AG20443 (cell line): ENCODE measurements at regions not wholly inside any gene's neighbourhood (a gene's known extent, or its start where the extent isn't known, plus 50 kb on each side); places are given as distances from the start of the nearest gene placed in this dataset.
A peak's percentile ranks its signal among the peaks of the same experiment; 100 is the strongest.

Source experiments
- DNase-seq: peaks from one replicate; pipeline ENCODE4 v3.0.0; 2012; ENCODE audit warnings: low spot score, mixed read lengths

GRCh38 chr10:3987143-3987974 lies 202.3 kb upstream of the KLF6 start:
- DNase-seq, result peak; percentile 48

GRCh38 chr10:3986493-3987142 lies 201.6 kb upstream of the KLF6 start:
- no peak for DNase-seq

GRCh38 chr10:3982746-3983442 lies 197.9 kb upstream of the KLF6 start:
- no peak for DNase-seq

- no peak for DNase-seq
These were observed 196.3 kb upstream of the KLF6 start for GRCh38 chr10:3981300-3981699.

- no peak for DNase-seq
These were observed 195.7 kb upstream of the KLF6 start for GRCh38 chr10:3980660-3981059.

- DNase-seq, result no peak
These were observed 195.1 kb upstream of the KLF6 start for GRCh38 chr10:3980144-3980543.

- DNase-seq, result no peak
These were observed 193.8 kb upstream of the KLF6 start for GRCh38 chr10:3978761-3979160.

- DNase-seq, result no peak
These were observed 193.2 kb upstream of the KLF6 start for GRCh38 chr10:3978174-3978573.

- DNase-seq, result no peak
These were observed 192.8 kb upstream of the KLF6 start for GRCh38 chr10:3977761-3978160.

- DNase-seq, result no peak
These were observed 191.7 kb upstream of the KLF6 start for GRCh38 chr10:3976718-3977117.

- no peak for DNase-seq
These were observed 191.2 kb upstream of the KLF6 start for GRCh38 chr10:3976171-3976570.

- no peak for DNase-seq
These were observed 190.0 kb upstream of the KLF6 start for GRCh38 chr10:3975016-3975415.

- DNase-seq, result peak; percentile 17
These were observed 187.7 kb upstream of the KLF6 start for GRCh38 chr10:3972460-3973301.

- DNase-seq, result no peak
These were observed 186.7 kb upstream of the KLF6 start for GRCh38 chr10:3971713-3972112.

GRCh38 chr10:3969876-3970666 lies 185.1 kb upstream of the KLF6 start:
- DNase-seq, result no peak

- no peak for DNase-seq
These were observed 183.7 kb upstream of the KLF6 start for GRCh38 chr10:3968727-3969126.

- no peak for DNase-seq
These were observed 179.5 kb upstream of the KLF6 start for GRCh38 chr10:3964516-3964915.

GRCh38 chr10:3963191-3963673 lies 178.2 kb upstream of the KLF6 start:
- no peak for DNase-seq

GRCh38 chr10:3961082-3961481 lies 176.1 kb upstream of the KLF6 start:
- DNase-seq, result no peak

- no peak for DNase-seq
These were observed 175.5 kb upstream of the KLF6 start for GRCh38 chr10:3960496-3960895.
